GM12872 (cell line): ENCODE measurements at regions not wholly inside any gene's neighbourhood (a gene's known extent, or its start where the extent isn't known, plus 50 kb on each side); places are given as distances from the start of the nearest gene placed in this dataset.

ENCODE experiments used
- CTCF ChIP-seq: IDR thresholded peaks from 3 replicates; pipeline ENCODE4 v1.5.1; 2011; ENCODE audit warnings: low read depth, mild to moderate bottlenecking, low read length, moderate library complexity; ENCODE audit not compliant: insufficient read depth

DNA sequence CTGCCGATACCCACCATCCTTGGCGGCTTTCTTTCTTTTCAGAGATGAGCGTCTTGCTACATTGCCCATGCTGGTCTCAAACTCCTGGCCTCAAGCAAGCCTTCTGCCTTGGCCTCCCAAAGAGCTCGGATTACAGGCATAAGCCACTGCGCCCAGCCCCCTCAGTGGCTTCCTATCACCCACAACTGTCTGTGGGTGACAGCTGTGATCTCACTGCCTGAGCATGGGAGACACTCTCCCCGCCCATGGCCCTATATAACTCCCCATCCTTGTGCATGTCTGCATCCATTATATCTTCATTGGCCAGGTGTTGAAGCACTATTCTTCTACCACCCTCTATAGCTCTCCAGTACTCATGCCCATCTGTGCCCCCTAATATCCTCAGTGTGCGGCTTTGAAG lies 76.2 kb downstream of the PTPRS start:
- TF ChIP-seq CTCF, result no peak

DNA sequence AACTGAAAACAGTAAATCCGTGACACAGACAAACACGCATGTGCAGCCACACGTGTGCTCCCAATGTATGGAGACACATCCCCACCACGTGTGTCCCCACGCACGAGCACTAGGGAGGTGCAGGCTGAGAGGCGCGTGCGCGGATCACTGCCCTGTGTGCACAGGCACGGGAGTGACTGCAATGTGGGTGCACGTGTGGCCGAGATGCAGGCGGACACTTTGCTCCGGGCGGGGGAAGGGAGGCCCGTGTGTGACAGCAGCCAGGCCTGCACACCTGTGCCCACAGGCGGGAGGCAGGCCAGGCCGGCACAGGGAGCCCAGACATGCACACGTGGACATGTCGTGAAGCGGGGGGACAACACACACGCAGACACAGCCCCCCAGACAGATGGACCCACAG lies 77.0 kb downstream of the PTPRS start:
- no peak for TF ChIP-seq CTCF

GRCh38 chr19:5262721-5263120 lies 77.9 kb downstream of the PTPRS start:
- TF ChIP-seq CTCF, result no peak

- TF ChIP-seq CTCF, result no peak
These were observed 79.3 kb downstream of the PTPRS start for GRCh38 chr19:5261156-5261890.

GRCh38 chr19:5260381-5260967 lies 80.1 kb downstream of the PTPRS start:
- TF ChIP-seq CTCF, result no peak

GRCh38 chr19:5259750-5260149 lies 80.9 kb downstream of the PTPRS start:
- TF ChIP-seq CTCF, result no peak

- TF ChIP-seq CTCF, result no peak
These were observed 83.2 kb downstream of the PTPRS start for GRCh38 chr19:5257155-5258045.
